Left ventricle myocardium inferior (tissue), 1 donor: ENCODE measurements at regions not wholly inside any gene's neighbourhood (a gene's known extent, or its start where the extent isn't known, plus 50 kb on each side); places are given as distances from the start of the nearest gene placed in this dataset.

Source experiments
- DNase-seq: peaks from one replicate; pipeline ENCODE4 v3.0.0-alpha.2; 2020
- H3K27ac ChIP-seq: fragments of 200-600 bp; replicated peaks from 2 replicates; pipeline ENCODE4 v1.8.0; 2021
- H3K27me3 ChIP-seq: fragments of 200-600 bp; 2 replicates; pipeline ENCODE4 v1.8.0; 2021; ENCODE audit warnings: low read depth
- H3K36me3 ChIP-seq: fragments of 200-600 bp; 2 replicates; pipeline ENCODE4 v1.8.0; 2021
- H3K4me1 ChIP-seq: fragments of 200-600 bp; 2 replicates; pipeline ENCODE4 v1.8.0; 2021
- H3K4me3 ChIP-seq: fragments of 200-600 bp; 2 replicates; pipeline ENCODE4 v1.8.0; 2021; ENCODE audit warnings: mild to moderate bottlenecking, moderate library complexity
- H3K9me3 ChIP-seq: fragments of 200-600 bp; replicated peaks from 2 replicates; pipeline ENCODE4 v1.8.0; 2021
- CTCF ChIP-seq: fragments of 200-600 bp; IDR thresholded peaks from 2 replicates; pipeline ENCODE4 v1.8.0; 2021; ENCODE audit warnings: antibody characterized with exemption, mild to moderate bottlenecking, borderline replicate concordance
- intact Hi-C: fragments of 100-400 bp; cut with micrococcal nuclease; formaldehyde crosslinking; loops from one replicate; pipeline ENCODE4 v1.11.0; 2022
- donor health status: DM: no; HTN: yes; CAD: no; lungs with severe emphysema.

GRCh38 chr3:174398761-174399160 lies 460.4 kb upstream of the NAALADL2 start:
- Histone ChIP-seq H3K4me3 (no peak overlapping the region), H3K27me3 (no peaks in the 10 kb centered on the region), H3K4me1 (no peaks in the 10 kb centered on the region), H3K9me3 (no peaks in the 10 kb centered on the region), H3K36me3 (no peaks in the 10 kb centered on the region), H3K27ac (no peak overlapping the region)
- DNase-seq = no peak
- TF ChIP-seq CTCF = no peak
- intact Hi-C loops = no loop called here

- TF ChIP-seq CTCF = no peak
Measured at GRCh38 chr3:174403831-174404230, 455.3 kb upstream of the NAALADL2 start.

GRCh38 chr3:174408310-174408709 lies 450.8 kb upstream of the NAALADL2 start:
- TF ChIP-seq CTCF = no peak
- Histone ChIP-seq H3K27ac (no peak overlapping the region), H3K4me1 (no peaks in the 10 kb centered on the region), H3K27me3 (no peaks in the 10 kb centered on the region), H3K4me3 (no peak overlapping the region), H3K36me3 (no peaks in the 10 kb centered on the region), H3K9me3 (no peaks in the 10 kb centered on the region)
- no peak for DNase-seq
- intact Hi-C loops = no loop called here

More at GRCh38 chr3:174403831-174404230, 455.3 kb upstream of the NAALADL2 start:
- no peaks in the 10 kb centered on the region for H3K27me3 ChIP-seq
- H3K36me3 ChIP-seq = no peaks in the 10 kb centered on the region
- intact Hi-C loops = no loop called here
- no peaks in the 10 kb centered on the region for H3K9me3 ChIP-seq
- H3K27ac ChIP-seq = no peak overlapping the region
- H3K4me1 ChIP-seq = no peaks in the 10 kb centered on the region
- no peak for DNase-seq
- no peak overlapping the region for H3K4me3 ChIP-seq

GRCh38 chr3:174409086-174409743 lies 449.9 kb upstream of the NAALADL2 start:
- Histone ChIP-seq H3K27ac (no peak overlapping the region), H3K4me3 (no peak overlapping the region), H3K4me1 (no peaks in the 10 kb centered on the region), H3K27me3 (no peaks in the 10 kb centered on the region), H3K9me3 (no peaks in the 10 kb centered on the region), H3K36me3 (no peaks in the 10 kb centered on the region)
- TF ChIP-seq CTCF = no peak
- no peak for DNase-seq
- intact Hi-C loops = no loop called here

GRCh38 chr3:174413062-174413912 lies 445.8 kb upstream of the NAALADL2 start:
- TF ChIP-seq CTCF = no peak
- no peaks in the 10 kb centered on the region for H3K27me3 ChIP-seq
- H3K36me3 ChIP-seq = no peaks in the 10 kb centered on the region
- DNase-seq = no peak
- no peaks in the 10 kb centered on the region for H3K4me1 ChIP-seq
- intact Hi-C loops = no loop called here
- H3K27ac ChIP-seq = no peak overlapping the region
- no peaks in the 10 kb centered on the region for H3K9me3 ChIP-seq
- no peak overlapping the region for H3K4me3 ChIP-seq
